HepG2 (cell line): ENCODE measurements at regions not wholly inside any gene's neighbourhood (a gene's known extent, or its start where the extent isn't known, plus 50 kb on each side); places are given as distances from the start of the nearest gene placed in this dataset.

Experiments used
- ATAC-seq: fragments of 200-7000 bp; cut with Tn5 transposase; 3 replicates; pipeline ENCODE4 v1.9.1; 2020; ENCODE audit warnings: mild to moderate bottlenecking, moderate library complexity
- BruUV-seq: library from RNA; stranded (reverse); fragments of 400-500 nt; replicated peaks from 2 replicates; lab custom pipeline; 2021; lab: Mats Ljungman, UMichigan
- CTCF ChIA-PET: fragments of 300-600 bp; formaldehyde crosslinking; extraction: SDS; loops from one replicate; lab custom pipeline; 2021; ENCODE audit warnings: low total read pairs, inconsistent platforms, low intra/inter-chr PET ratio; lab: Yijun Ruan, JAX
- POLR2A ChIA-PET: fragments of 350-600 bp; sonication (Branson Sonifier 250); formaldehyde crosslinking; loops from one replicate; lab custom pipeline; 2020; ENCODE audit warnings: antibody characterized with exemption, inconsistent platforms; lab: Yijun Ruan, JAX
- DNase-seq: peaks from one replicate; pipeline ENCODE4 v3.0.0-alpha.2; 2015; ENCODE audit warnings: low spot score
- FAIRE-seq: peaks from 3 replicates; lab custom pipeline; 2011; peaks lifted over from hg19 to GRCh38; lab: Jason Lieb, UNC
- H2AFZ ChIP-seq: one replicate; pipeline ENCODE4 v1.6.1; 2011; ENCODE audit warnings: low read length, inconsistent platforms
- H3K27ac ChIP-seq: fragments of 300-600 bp; 3 replicates; pipeline ENCODE4 v1.8.0; 2011; ENCODE audit warnings: mixed run types, mild to moderate bottlenecking, mixed read lengths, low read length, inconsistent platforms; ENCODE audit not compliant: insufficient read depth; ENCODE audit errors: extremely low read length
- H3K27me3 ChIP-seq, 2 experiments: fragments of 200-600 bp in 1 of 2; 2 replicates in 1 of 2; 3 replicates in 1 of 2; pipeline versions ENCODE4 v1.6.0 to v1.8.0; 2011; ENCODE audit warnings: low read length in 2 of 2, mild to moderate bottlenecking in 2 of 2, moderate library complexity in 2 of 2, inconsistent platforms in 1 of 2; ENCODE audit not compliant: insufficient read depth in 2 of 2, control insufficient read depth in 1 of 2
- H3K36me3 ChIP-seq, 2 experiments: fragments of 200-600 bp in 1 of 2; replicated peaks in 1 of 2; 2 replicates in 1 of 2; 3 replicates in 1 of 2; pipeline versions ENCODE4 v1.5.1 to v1.8.0; 2011; ENCODE audit warnings: low read length in 2 of 2, inconsistent platforms in 1 of 2; ENCODE audit not compliant: insufficient read depth in 2 of 2, control insufficient read depth in 1 of 2
- H3K4me1 ChIP-seq: 2 replicates; pipeline ENCODE4 v1.5.1; 2012; ENCODE audit warnings: low read length, inconsistent platforms; ENCODE audit not compliant: insufficient read depth
- H3K4me2 ChIP-seq: 2 replicates; pipeline ENCODE4 v1.6.0; 2011; ENCODE audit warnings: low read depth, low read length, inconsistent platforms
- H3K4me3 ChIP-seq, 3 experiments: fragments of 200-600 bp in 1 of 3; sonication (generic), shearing (Covaris generic) in 1 of 3; replicated peaks in 1 of 3; 2 replicates each; pipeline ENCODE4 v1.5.1; 2011 to 2016; ENCODE audit warnings: low read length in 3 of 3, inconsistent platforms in 2 of 3, low read depth in 2 of 3, mild to moderate bottlenecking in 2 of 3, control low read depth in 1 of 3, mixed read lengths in 1 of 3; ENCODE audit not compliant: insufficient read depth in 1 of 3
- H3K79me2 ChIP-seq: one replicate; pipeline ENCODE4 v1.6.1; 2011; ENCODE audit warnings: low read length, inconsistent platforms; ENCODE audit not compliant: insufficient read depth
- H3K9ac ChIP-seq: 2 replicates; pipeline ENCODE4 v1.6.0; 2011; ENCODE audit warnings: mild to moderate bottlenecking, low read depth, low read length, inconsistent platforms; ENCODE audit not compliant: insufficient read depth
- H3K9me3 ChIP-seq: 2 replicates; pipeline ENCODE4 v1.5.1; 2012; ENCODE audit warnings: mild to moderate bottlenecking, low read length
- H4K20me1 ChIP-seq: 2 replicates; pipeline ENCODE4 v1.6.0; 2011; ENCODE audit warnings: inconsistent platforms, mild to moderate bottlenecking, low read length, moderate library complexity; ENCODE audit not compliant: insufficient read depth
- ETS1 ChIP-seq: sonication (generic); formaldehyde crosslinking; IDR thresholded peaks from 2 replicates; pipeline ENCODE4 v1.4.0; 2020; ENCODE audit warnings: missing genetic modification reagents
- NFE2L2 ChIP-seq: fragments of 150-350 bp; IDR thresholded peaks from 2 replicates; pipeline ENCODE4 v1.6.1; 2014; ENCODE audit warnings: low read length
- REST ChIP-seq, 2 experiments: IDR thresholded peaks; 2 replicates each; pipeline ENCODE4 v1.6.1; 2011 to 2012; ENCODE audit warnings: low read length in 2 of 2, borderline replicate concordance in 1 of 2, low read depth in 1 of 2, mild to moderate bottlenecking in 1 of 2, moderate library complexity in 1 of 2
- SNAI1 ChIP-seq: sonication (generic); formaldehyde crosslinking; IDR thresholded peaks from 2 replicates; pipeline ENCODE4 v1.5.0; 2020; ENCODE audit warnings: mild to moderate bottlenecking, missing genetic modification reagents, borderline replicate concordance
- ZNF292 ChIP-seq: sonication (generic); formaldehyde crosslinking; IDR thresholded peaks from 2 replicates; pipeline ENCODE4 v1.8.1; 2022; ENCODE audit warnings: mild to moderate bottlenecking, low read depth, missing genetic modification reagents, borderline replicate concordance
- WGBS: methylation state at CpG from one replicate; pipeline ENCODE4 v1.1.6; 2017; ENCODE audit warnings: low lambda C conversion rate; 5-methylcytosine and 5-hydroxymethylcytosine counted together
- in situ Hi-C: cut with HindIII; loops from 2 replicates; pipeline ENCODE4 v1.10.0; 2017; ENCODE audit warnings: low pct_unique_long_range_greater_than_20kb; ENCODE audit not compliant: extremely low pct_ligation_motif_present
- intact Hi-C: fragments of 100-400 bp; cut with micrococcal nuclease; formaldehyde crosslinking; loops from one replicate; pipeline ENCODE4 v1.10.0; 2022; ENCODE audit not compliant: unreplicated experiment

GRCh38 chr2:126822115-126822514, 76.6 kb upstream of the TEX51 start (continued):
- TF ChIP-seq REST (IDR thresholded peaks at IDR 0.05; ENCODE audit: borderline replicate concordance in 1 of 2, low read depth in 1 of 2, low read length in 2 of 2), result no peak
- TF ChIP-seq NFE2L2, result no peak
- TF ChIP-seq ETS1 (CRISPR knock-in tag), result no peak

- no peaks in the 10 kb centered on the region for H4K20me1 ChIP-seq
- intact Hi-C loops, result no loop called here
- POLR2A ChIA-PET, result no interaction called here
- TF ChIP-seq ZNF292 (CRISPR knock-in tag) (no peak), SNAI1 (CRISPR knock-in tag) (no peak)
- TF ChIP-seq, all 625 proteins: peak for 0
- ATAC-seq (no peak; the same call in 2 of the 3 replicates), DNase-seq (no peak), FAIRE-seq (no peak)
- 3% methylated on average over 3 of the region's 5 CpGs for WGBS
- no peak overlapping the region for H2AFZ ChIP-seq
- CTCF ChIA-PET, result no interaction called here
- H3K9me3 ChIP-seq, result no peaks in the 10 kb centered on the region
- no peak overlapping the region for H3K9ac ChIP-seq
- H3K79me2 ChIP-seq, result no peaks in the 10 kb centered on the region
- H3K4me1 ChIP-seq, result no peaks in the 10 kb centered on the region
- peaks cover 2 to 33% of the 10 kb centered on the region in 2 experiments; a peak in 3 of 5 replicates for H3K27me3 ChIP-seq
- H3K4me3 ChIP-seq, result no peak overlapping the region
- in situ Hi-C loops, result no loop called here
- no TSS peak for BruUV-seq
- no peak overlapping the region for H3K4me2 ChIP-seq
- H3K36me3 ChIP-seq, result no peaks in the 10 kb centered on the region
- no peak overlapping the region for H3K27ac ChIP-seq
Measured at GRCh38 chr2:126822921-126823320, 75.8 kb upstream of the TEX51 start.
